Non-pigmented ciliary epithelial cell (primary cell): ENCODE measurements at regions not wholly inside any gene's neighbourhood (a gene's known extent, or its start where the extent isn't known, plus 50 kb on each side); places are given as distances from the start of the nearest gene placed in this dataset.

Experiments used
- DNase-seq: peaks from one replicate; pipeline ENCODE4 v3.0.0-alpha.2; 2010; ENCODE audit warnings: low read depth

GRCh38 chr17:33977729-33978514 lies 277.2 kb upstream of the CCL2 start:
- no peak for DNase-seq

GRCh38 chr17:33978889-33979288 lies 276.2 kb upstream of the CCL2 start:
- DNase-seq = no peak

DNA sequence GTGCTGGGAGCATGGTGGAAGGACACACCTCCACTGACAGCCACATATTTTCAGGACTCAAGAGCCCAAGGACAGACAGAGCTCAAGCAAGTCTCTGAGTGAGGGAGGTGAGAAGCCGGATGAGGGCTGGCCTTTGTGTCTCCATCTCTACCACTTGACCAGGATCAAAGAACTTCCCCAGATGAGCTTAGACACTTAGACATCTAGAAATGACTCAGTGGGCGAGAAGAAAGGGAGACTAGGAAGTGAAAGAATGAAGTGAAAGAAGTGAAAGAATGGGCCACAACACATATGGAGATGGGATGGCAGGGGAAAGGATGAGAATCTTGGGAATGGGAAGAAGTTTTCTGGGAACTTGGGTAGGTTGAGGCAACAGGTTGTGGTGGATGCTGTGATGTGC lies 274.9 kb upstream of the CCL2 start:
- DNase-seq = no peak

DNA sequence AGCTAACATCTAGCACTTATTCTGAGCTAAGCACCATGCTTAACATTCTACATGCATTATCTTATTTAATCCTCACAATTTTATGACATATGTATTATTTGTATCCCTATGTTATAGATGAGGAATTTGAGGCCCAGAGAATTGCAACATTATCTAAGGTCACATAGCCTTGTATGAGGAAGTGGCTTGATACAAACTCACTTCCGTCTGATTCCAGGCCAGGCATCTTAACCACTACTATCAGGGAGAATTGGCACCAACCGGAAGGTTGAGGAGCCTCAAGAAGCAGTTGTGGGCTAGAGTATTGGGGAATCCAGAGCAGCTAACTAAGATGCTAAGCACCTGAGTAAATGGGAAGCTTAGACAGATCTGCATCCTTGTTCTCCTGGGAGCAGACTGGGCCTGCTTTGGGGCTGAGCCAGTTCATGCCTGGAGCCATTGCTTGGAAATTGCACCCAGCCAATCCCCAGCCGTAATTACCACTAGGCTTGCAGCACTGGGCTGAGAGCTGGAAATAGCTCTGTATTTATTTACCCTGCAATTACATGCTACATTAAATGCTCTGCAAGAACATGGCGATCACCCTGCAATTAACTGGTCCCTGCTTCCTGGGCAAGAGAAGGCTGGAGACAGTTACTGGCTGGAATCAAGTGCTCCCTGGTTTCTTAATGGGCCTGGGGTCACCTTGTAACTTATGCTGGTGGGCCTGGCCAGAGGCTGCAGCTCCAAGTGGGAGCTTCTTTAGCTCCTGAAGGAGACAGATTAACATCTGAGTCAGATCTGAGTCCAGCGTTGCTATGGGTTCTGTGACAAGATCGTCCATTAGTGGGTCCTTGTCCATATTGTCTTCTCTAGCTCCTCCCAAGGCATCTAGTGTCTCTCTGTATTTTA lies 273.1 kb upstream of the CCL2 start:
- DNase-seq = no peak

GRCh38 chr17:33982909-33983308 lies 272.2 kb upstream of the CCL2 start:
- no peak for DNase-seq

DNA sequence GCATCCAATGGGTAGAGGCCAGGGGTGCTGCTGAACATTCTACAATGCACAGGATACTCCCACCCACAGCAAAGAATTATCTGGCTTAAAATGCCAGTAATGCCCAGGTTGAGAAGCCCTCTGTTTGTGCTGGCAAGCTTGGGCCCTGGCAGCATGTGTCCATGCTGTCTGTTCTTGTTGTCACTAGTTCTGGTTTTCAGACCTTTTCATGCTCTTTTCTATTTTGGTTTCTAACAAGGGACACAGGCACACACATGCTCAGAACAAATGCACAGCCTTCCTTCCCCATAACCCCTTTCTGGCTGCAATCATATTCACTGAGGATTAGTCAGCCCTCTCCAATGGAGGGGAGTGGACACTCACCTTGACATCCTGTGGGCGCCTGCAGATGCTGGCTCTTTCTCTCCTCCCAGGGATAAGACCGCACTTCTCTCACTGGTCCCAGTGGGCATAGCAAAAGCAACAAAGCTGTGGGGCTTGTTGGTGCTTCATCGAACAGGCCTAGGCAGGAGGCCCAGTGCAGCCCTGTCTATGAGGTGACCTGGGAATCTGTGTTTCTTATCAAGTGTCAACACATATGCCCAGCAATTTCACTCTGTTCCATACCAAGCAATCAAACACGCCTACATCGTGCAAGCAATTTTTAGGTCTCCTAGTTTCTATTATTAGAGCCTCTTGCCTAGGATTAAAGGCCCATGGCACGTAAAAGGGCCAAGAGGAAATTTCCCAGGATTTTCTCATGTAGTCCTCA lies 271.1 kb upstream of the CCL2 start:
- DNase-seq = no peak

GRCh38 chr17:33986088-33986487 lies 269.0 kb upstream of the CCL2 start:
- DNase-seq = no peak

GRCh38 chr17:33986566-33986965 lies 268.5 kb upstream of the CCL2 start:
- DNase-seq = no peak

DNA sequence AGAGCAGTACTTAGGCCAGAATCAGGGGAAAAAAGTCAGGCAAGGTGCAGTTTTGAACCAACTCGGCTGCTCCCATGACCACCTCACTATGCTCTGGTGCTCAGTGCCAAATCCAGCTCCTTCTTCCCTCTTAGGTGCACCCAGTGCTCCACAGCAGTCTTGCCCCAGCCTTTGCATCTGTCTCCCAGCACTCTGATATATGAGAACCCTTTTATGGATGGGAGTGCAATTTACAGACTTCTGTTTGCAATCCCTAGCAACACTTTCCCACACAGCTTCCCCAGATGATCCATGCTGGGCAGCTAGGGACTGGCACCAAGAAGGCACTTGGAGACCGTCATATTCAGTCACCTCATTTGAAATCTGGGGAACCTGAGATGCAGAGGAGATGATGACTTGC lies 267.9 kb upstream of the CCL2 start:
- no peak for DNase-seq

DNA sequence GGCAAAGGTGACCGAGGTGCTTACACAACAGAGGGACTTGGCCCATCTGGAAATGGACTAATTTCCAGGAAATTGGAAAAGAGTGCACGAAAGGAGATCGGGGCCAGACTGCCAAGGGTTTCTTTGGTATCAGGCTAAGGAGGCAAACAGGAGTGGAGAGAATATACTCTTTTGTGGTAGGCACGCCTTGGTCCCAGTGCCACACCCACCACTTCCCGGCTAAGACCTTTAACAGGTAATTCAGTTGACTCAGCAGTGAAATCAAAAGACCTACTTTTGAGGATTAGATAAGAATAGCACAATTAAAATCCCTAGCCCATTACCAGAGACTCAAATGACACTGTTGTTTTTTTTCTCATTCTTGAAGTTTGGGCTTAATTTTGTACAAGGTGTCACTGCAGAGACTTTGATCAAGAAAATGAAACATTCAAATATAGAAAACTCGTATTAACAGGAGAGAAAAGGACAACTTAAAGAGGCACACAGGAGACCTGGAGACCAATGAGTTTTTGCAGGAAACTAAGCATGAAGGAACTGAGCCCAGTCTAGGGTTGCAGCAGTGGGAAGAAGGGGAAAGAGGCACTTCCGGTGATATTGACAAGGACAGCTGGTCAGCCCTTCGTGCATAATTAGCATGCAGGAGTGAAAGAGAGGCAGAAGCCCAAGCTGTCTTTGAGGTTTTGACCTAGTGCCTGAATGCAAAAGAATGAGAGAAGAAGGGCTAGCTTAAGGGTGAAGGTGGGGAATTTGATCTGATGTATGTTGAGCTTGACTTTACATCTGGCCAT lies 265.5 kb upstream of the CCL2 start:
- DNase-seq = no peak

GRCh38 chr17:33990943-33991706 lies 264.0 kb upstream of the CCL2 start:
- DNase-seq = no peak

DNA sequence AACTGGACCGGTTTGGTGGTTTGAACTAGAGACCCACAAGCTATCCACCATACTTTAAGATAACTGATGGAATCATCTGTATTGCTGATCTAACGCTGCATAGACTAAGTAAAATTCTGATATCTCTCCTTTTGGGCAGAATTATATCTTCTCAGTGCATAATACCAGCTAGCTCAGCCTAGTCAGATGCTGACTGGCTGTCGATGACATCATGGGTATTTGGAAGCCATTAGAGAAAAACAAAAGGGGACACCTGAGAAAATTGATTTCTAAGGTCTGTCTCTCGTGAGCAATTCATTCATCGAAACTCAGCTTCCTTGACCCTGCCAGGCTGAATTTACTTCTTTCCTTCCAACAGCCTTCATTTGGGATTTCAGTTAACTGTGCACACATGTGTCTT lies 263.0 kb upstream of the CCL2 start:
- DNase-seq = no peak

DNA sequence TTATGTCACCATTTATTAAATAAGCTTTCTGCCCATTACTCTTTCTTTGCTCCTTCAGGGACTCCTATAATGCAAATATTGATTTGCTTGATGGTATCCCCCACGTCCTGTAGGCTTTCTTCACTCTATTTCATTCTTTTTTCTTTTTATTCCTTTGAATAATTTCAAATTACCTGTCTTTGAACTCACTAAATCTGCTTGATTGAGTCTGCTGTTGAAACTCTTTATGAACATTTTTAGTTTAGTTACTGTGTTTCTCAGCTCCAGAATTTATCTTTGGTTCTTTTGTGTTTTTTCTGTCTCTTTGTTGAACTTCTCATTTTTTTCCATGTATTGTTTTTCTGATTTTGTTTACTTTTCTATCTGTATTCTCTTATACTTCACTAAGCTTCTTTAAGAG lies 254.4 kb upstream of the CCL2 start:
- no peak for DNase-seq

GRCh38 chr17:34001246-34001645 lies 253.8 kb upstream of the CCL2 start:
- DNase-seq = no peak

DNA sequence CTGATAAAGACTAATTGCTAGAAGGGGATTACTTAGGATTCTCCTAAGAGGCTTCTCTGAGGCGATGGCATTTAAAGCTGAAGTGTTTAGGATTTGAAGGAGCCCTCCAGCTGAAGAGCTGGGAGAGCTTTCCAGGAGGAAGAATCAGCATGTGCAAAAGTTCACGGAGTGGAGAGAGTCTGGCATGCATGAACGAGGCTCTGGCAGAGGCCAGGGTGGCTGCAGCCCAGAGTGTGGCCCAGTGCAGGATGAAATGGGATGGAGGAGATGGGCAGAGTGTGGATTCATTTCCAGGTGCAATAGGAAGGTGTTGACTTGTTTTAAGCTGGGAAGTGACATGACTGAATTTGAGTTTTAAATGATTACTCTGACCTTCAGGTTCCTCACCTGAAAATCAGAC lies 249.0 kb upstream of the CCL2 start:
- DNase-seq = no peak

- DNase-seq = no peak
These were observed 247.0 kb upstream of the CCL2 start for GRCh38 chr17:34008125-34008524.

- no peak for DNase-seq
These were observed 245.2 kb upstream of the CCL2 start for GRCh38 chr17:34009912-34010311.

DNA sequence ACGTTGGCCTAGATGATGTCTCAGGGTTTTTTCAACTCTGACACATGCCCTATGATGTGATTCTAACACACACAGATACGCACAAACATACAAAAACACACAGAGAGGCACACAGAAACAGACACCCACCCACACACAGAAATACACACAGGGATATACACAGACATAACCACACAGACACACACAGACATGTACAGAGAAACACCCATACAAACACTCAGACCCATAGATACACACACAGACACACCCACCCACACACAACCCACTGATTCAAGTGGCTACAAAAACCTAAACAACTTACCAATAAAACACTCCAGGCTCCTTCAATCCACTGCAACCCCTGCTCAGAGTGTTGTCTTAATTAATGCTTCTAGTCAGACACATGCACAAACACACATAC lies 244.6 kb upstream of the CCL2 start:
- DNase-seq = no peak

- DNase-seq = no peak
These were observed 243.5 kb upstream of the CCL2 start for GRCh38 chr17:34011599-34011998.

GRCh38 chr17:34012709-34013375 lies 242.2 kb upstream of the CCL2 start:
- no peak for DNase-seq

DNA sequence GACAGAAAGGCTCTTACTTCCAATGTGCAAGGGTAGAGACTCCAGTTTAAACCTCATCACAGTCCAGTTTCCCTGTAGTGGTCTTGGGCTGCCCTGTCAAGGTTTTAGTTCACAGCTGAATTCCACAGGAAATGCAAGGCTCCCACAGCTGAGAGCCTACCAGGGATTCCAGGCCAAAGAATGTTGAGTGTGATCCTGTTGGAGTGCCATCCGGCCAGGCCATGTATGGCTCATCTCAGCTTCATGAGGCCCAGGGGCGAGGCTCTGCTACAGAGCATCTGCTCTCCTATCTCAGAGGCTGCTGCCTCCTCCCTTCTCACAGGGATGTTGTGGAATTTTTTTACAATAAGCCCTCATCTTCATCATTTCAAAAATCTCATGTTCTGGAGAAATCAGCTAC lies 239.8 kb upstream of the CCL2 start:
- DNase-seq = no peak
